Loucy (cell line): ENCODE measurements at regions not wholly inside any gene's neighbourhood (a gene's known extent, or its start where the extent isn't known, plus 50 kb on each side); places are given as distances from the start of the nearest gene placed in this dataset.
"Not testable (repeated sequence)": the region's sequence is repeated elsewhere in the genome, so short reads cannot be mapped to it uniquely, and the experiment has no call there.

Experiments used
- H2AFZ ChIP-seq: fragments of 200-600 bp; sonication (generic); 2 replicates; pipeline ENCODE4 v1.6.0; 2016; ENCODE audit warnings: antibody characterized with exemption, mild to moderate bottlenecking, low read length, moderate library complexity
- H3F3A ChIP-seq: fragments of 200-600 bp; 2 replicates; pipeline ENCODE4 v1.6.0; 2016; ENCODE audit warnings: antibody characterized with exemption, low read depth, mild to moderate bottlenecking
- H3K27me3 ChIP-seq: fragments of 200-600 bp; sonication (generic); 2 replicates; pipeline ENCODE4 v1.6.1; 2014; ENCODE audit warnings: low read length, mild to moderate bottlenecking; ENCODE audit not compliant: insufficient read depth, poor library complexity, severe bottlenecking
- H3K36me3 ChIP-seq: fragments of 200-600 bp; sonication (generic); 2 replicates; pipeline ENCODE4 v1.6.1; 2016; ENCODE audit warnings: low read length; ENCODE audit not compliant: insufficient read depth
- H3K4me1 ChIP-seq: fragments of 200-600 bp; sonication (generic); 2 replicates; pipeline ENCODE4 v1.5.1; 2014; ENCODE audit warnings: low read length, mild to moderate bottlenecking; ENCODE audit not compliant: insufficient read depth, poor library complexity, severe bottlenecking
- H3K4me2 ChIP-seq: fragments of 200-600 bp; sonication (generic); 2 replicates; pipeline ENCODE4 v1.6.0; 2014; ENCODE audit warnings: antibody characterized with exemption, low read length, low read depth, mild to moderate bottlenecking; ENCODE audit not compliant: poor library complexity, severe bottlenecking
- H3K4me3 ChIP-seq: fragments of 200-600 bp; sonication (generic); 2 replicates; pipeline ENCODE4 v1.5.1; 2014; ENCODE audit warnings: low read length, mild to moderate bottlenecking, mixed read lengths; ENCODE audit not compliant: poor library complexity, severe bottlenecking
- H3K79me2 ChIP-seq: fragments of 200-600 bp; sonication (generic); 2 replicates; pipeline ENCODE4 v1.6.1; 2014; ENCODE audit warnings: low read length; ENCODE audit not compliant: insufficient read depth
- H3K9ac ChIP-seq: fragments of 200-600 bp; sonication (generic); 2 replicates; pipeline ENCODE4 v1.6.0; 2014; ENCODE audit warnings: mild to moderate bottlenecking, low read depth, low read length, moderate library complexity; ENCODE audit not compliant: poor library complexity, severe bottlenecking
- H3K9me2 ChIP-seq: fragments of 200-600 bp; sonication (generic); replicated peaks from 2 replicates; pipeline ENCODE4 v1.6.1; 2016; ENCODE audit warnings: low read depth, low read length, mixed read lengths
- H3K9me3 ChIP-seq: fragments of 200-600 bp; sonication (generic); 2 replicates; pipeline ENCODE4 v1.6.1; 2014; ENCODE audit warnings: mild to moderate bottlenecking, antibody characterized with exemption, low read length, low read depth; ENCODE audit not compliant: insufficient read depth
- H4K20me1 ChIP-seq: fragments of 200-600 bp; sonication (generic); 2 replicates; pipeline ENCODE4 v1.6.0; 2014; ENCODE audit warnings: antibody characterized with exemption, low read length, mild to moderate bottlenecking; ENCODE audit not compliant: insufficient read depth, poor library complexity, severe bottlenecking
- CTCF ChIP-seq: fragments of 200-600 bp; sonication (generic); conservative IDR thresholded peaks from 2 replicates; pipeline ENCODE4 v1.5.1; 2014; ENCODE audit warnings: mild to moderate bottlenecking, antibody characterized with exemption, low read length
- EZH2phosphoT487 ChIP-seq: fragments of 200-600 bp; IDR thresholded peaks from 2 replicates; pipeline ENCODE4 v1.6.1; 2018; ENCODE audit warnings: antibody characterized with exemption, mild to moderate bottlenecking, moderate library complexity, borderline replicate concordance

- Histone ChIP-seq H3K36me3 (no peaks in the 10 kb centered on the region), H4K20me1 (no peaks in the 10 kb centered on the region), H3K27me3 (no peaks in the 10 kb centered on the region), H3F3A (no peaks in the 10 kb centered on the region), H2AFZ (no peak overlapping the region; the same call in 1 of the 2 replicates), H3K9me2 (no peaks in the 10 kb centered on the region), H3K9me3 (no peaks in the 10 kb centered on the region), H3K4me3 (no peak overlapping the region), H3K79me2 (no peaks in the 10 kb centered on the region), H3K4me1 (no peaks in the 10 kb centered on the region), H3K9ac (no peak overlapping the region), H3K4me2 (no peak overlapping the region)
- no peak for TF ChIP-seq CTCF
- no peak for TF ChIP-seq EZH2phosphoT487
These were observed 65.2 kb upstream of the ICA1 start for GRCh38 chr7:8327199-8327598.

GRCh38 chr7:8338206-8338605 is 76.2 kb upstream of the ICA1 start:
- TF ChIP-seq CTCF (no peak), EZH2phosphoT487 (no peak)
- no peaks in the 10 kb centered on the region for H3F3A ChIP-seq
- no peaks in the 10 kb centered on the region for H3K9me3 ChIP-seq
- no peaks in the 10 kb centered on the region for H3K79me2 ChIP-seq
- H4K20me1 ChIP-seq: no peaks in the 10 kb centered on the region
- H2AFZ ChIP-seq: no peak overlapping the region
- H3K4me1 ChIP-seq: no peaks in the 10 kb centered on the region
- H3K4me2 ChIP-seq: no peak overlapping the region
- no peaks in the 10 kb centered on the region for H3K9me2 ChIP-seq
- no peaks in the 10 kb centered on the region for H3K36me3 ChIP-seq
- no peak overlapping the region for H3K9ac ChIP-seq
- H3K27me3 ChIP-seq: no peaks in the 10 kb centered on the region
- no peak overlapping the region for H3K4me3 ChIP-seq

GRCh38 chr7:8343556-8343955 is 81.6 kb upstream of the ICA1 start:
- H3F3A ChIP-seq: no peaks in the 10 kb centered on the region
- H3K9me3 ChIP-seq: no peaks in the 10 kb centered on the region
- no peaks in the 10 kb centered on the region for H3K4me1 ChIP-seq
- no peaks in the 10 kb centered on the region for H3K36me3 ChIP-seq
- no peaks in the 10 kb centered on the region for H3K79me2 ChIP-seq
- TF ChIP-seq CTCF (no peak), EZH2phosphoT487 (no peak)
- H3K27me3 ChIP-seq: no peaks in the 10 kb centered on the region
- no peaks in the 10 kb centered on the region for H4K20me1 ChIP-seq
- no peak overlapping the region for H3K9ac ChIP-seq
- peak overlapping the region; percentile 7; the same call in 1 of the 2 replicates for H2AFZ ChIP-seq
- H3K4me3 ChIP-seq: no peak overlapping the region
- no peaks in the 10 kb centered on the region for H3K9me2 ChIP-seq
- no peak overlapping the region for H3K4me2 ChIP-seq

- not testable (repeated sequence) for H3K79me2 ChIP-seq, H3K4me3 ChIP-seq, H3K9me2 ChIP-seq, H3K9me3 ChIP-seq, H3K4me2 ChIP-seq, H3F3A ChIP-seq, H2AFZ ChIP-seq, H4K20me1 ChIP-seq, H3K36me3 ChIP-seq, H3K9ac ChIP-seq, H3K27me3 ChIP-seq, H3K4me1 ChIP-seq
These were observed 85.4 kb upstream of the ICA1 start for GRCh38 chr7:8347395-8347794.

GRCh38 chr7:8351654-8352053 is 81.8 kb upstream of the NXPH1 start:
- not testable (repeated sequence) for H3K4me2 ChIP-seq, H3K36me3 ChIP-seq, H3K4me3 ChIP-seq, H3K4me1 ChIP-seq, H3F3A ChIP-seq, H3K9ac ChIP-seq, H3K9me3 ChIP-seq, H4K20me1 ChIP-seq, H3K79me2 ChIP-seq, H3K27me3 ChIP-seq, H3K9me2 ChIP-seq, H2AFZ ChIP-seq
